ENCODE measurements at regions not wholly inside any gene's neighbourhood (a gene's known extent, or its start where the extent isn't known, plus 50 kb on each side); places are given as distances from the start of the nearest gene placed in this dataset.

GRCh38 chr2:156697906-156698305, 261.7 kb downstream of the GPD2 start:
- Histone ChIP-seq H3K4me1 (ENCODE audit: insufficient read depth, low read length) (peaks cover 5% of the 10 kb centered on the region), H3K27me3 (ENCODE audit: control insufficient read depth in 1 of 2, insufficient read depth in 2 of 2, low read length in 2 of 2) (no peaks in the 10 kb centered on the region), H3K9ac (ENCODE audit: low read length) (no peak overlapping the region), H3K36me3 (ENCODE audit: insufficient read depth, low read length) (no peaks in the 10 kb centered on the region), H3K27ac (ENCODE audit: low read depth, low read length) (no peak overlapping the region), H3K4me3 (ENCODE audit: low read depth in 1 of 2, low read length in 2 of 2) (no peak overlapping the region), H3K9me3 (ENCODE audit: low read length) (no peaks in the 10 kb centered on the region)

- Histone ChIP-seq H3K36me3 (ENCODE audit: insufficient read depth, low read length) (no peaks in the 10 kb centered on the region), H3K9me3 (ENCODE audit: low read length) (no peaks in the 10 kb centered on the region), H3K27me3 (ENCODE audit: control insufficient read depth in 1 of 2, insufficient read depth in 2 of 2, low read length in 2 of 2) (no peaks in the 10 kb centered on the region), H3K9ac (ENCODE audit: low read length) (no peak overlapping the region), H3K4me1 (ENCODE audit: insufficient read depth, low read length) (peaks cover 10% of the 10 kb centered on the region), H3K27ac (ENCODE audit: low read depth, low read length) (no peak overlapping the region), H3K4me3 (ENCODE audit: low read depth in 1 of 2, low read length in 2 of 2) (no peak overlapping the region)
Measured at GRCh38 chr2:156700681-156701080, 264.5 kb downstream of the GPD2 start.

GRCh38 chr2:156702541-156702940, 266.4 kb downstream of the GPD2 start:
- H3K9me3 ChIP-seq (ENCODE audit: low read length): no peaks in the 10 kb centered on the region
- no peak overlapping the region for H3K9ac ChIP-seq (ENCODE audit: low read length)
- H3K27ac ChIP-seq (ENCODE audit: low read depth, low read length): no peak overlapping the region
- no peaks in the 10 kb centered on the region for H3K36me3 ChIP-seq (ENCODE audit: insufficient read depth, low read length)
- no peaks in the 10 kb centered on the region for H3K27me3 ChIP-seq (ENCODE audit: control insufficient read depth in 1 of 2, insufficient read depth in 2 of 2, low read length in 2 of 2)
- H3K4me1 ChIP-seq (ENCODE audit: insufficient read depth, low read length): peaks cover 10% of the 10 kb centered on the region
- no peak overlapping the region for H3K4me3 ChIP-seq (ENCODE audit: low read depth in 1 of 2, low read length in 2 of 2)

- H3K9ac ChIP-seq (ENCODE audit: low read length): no peak overlapping the region
- H3K4me1 ChIP-seq (ENCODE audit: insufficient read depth, low read length): peaks cover 10% of the 10 kb centered on the region
- no peaks in the 10 kb centered on the region for H3K27me3 ChIP-seq (ENCODE audit: control insufficient read depth in 1 of 2, insufficient read depth in 2 of 2, low read length in 2 of 2)
- no peak overlapping the region for H3K27ac ChIP-seq (ENCODE audit: low read depth, low read length)
- H3K9me3 ChIP-seq (ENCODE audit: low read length): no peaks in the 10 kb centered on the region
- H3K36me3 ChIP-seq (ENCODE audit: insufficient read depth, low read length): no peaks in the 10 kb centered on the region
- no peak overlapping the region for H3K4me3 ChIP-seq (ENCODE audit: low read depth in 1 of 2, low read length in 2 of 2)
Measured at GRCh38 chr2:156703642-156704041, 267.5 kb downstream of the GPD2 start.

GRCh38 chr2:156704132-156704531, 268.0 kb downstream of the GPD2 start:
- Histone ChIP-seq H3K4me3 (ENCODE audit: low read depth in 1 of 2, low read length in 2 of 2) (no peak overlapping the region), H3K9ac (ENCODE audit: low read length) (no peak overlapping the region), H3K27me3 (ENCODE audit: control insufficient read depth in 1 of 2, insufficient read depth in 2 of 2, low read length in 2 of 2) (no peaks in the 10 kb centered on the region), H3K27ac (ENCODE audit: low read depth, low read length) (no peak overlapping the region), H3K36me3 (ENCODE audit: insufficient read depth, low read length) (no peaks in the 10 kb centered on the region), H3K9me3 (ENCODE audit: low read length) (no peaks in the 10 kb centered on the region), H3K4me1 (ENCODE audit: insufficient read depth, low read length) (peaks cover 10% of the 10 kb centered on the region)

- no peaks in the 10 kb centered on the region for H3K27me3 ChIP-seq (ENCODE audit: control insufficient read depth in 1 of 2, insufficient read depth in 2 of 2, low read length in 2 of 2)
- H3K4me3 ChIP-seq (ENCODE audit: low read depth in 1 of 2, low read length in 2 of 2): no peak overlapping the region
- no peaks in the 10 kb centered on the region for H3K36me3 ChIP-seq (ENCODE audit: insufficient read depth, low read length)
- H3K9me3 ChIP-seq (ENCODE audit: low read length): no peaks in the 10 kb centered on the region
- peaks cover 10% of the 10 kb centered on the region for H3K4me1 ChIP-seq (ENCODE audit: insufficient read depth, low read length)
- no peak overlapping the region for H3K27ac ChIP-seq (ENCODE audit: low read depth, low read length)
- H3K9ac ChIP-seq (ENCODE audit: low read length): no peak overlapping the region
Measured at GRCh38 chr2:156704617-156705016, 268.4 kb downstream of the GPD2 start.

GRCh38 chr2:156706576-156706975, 270.4 kb downstream of the GPD2 start:
- H3K4me3 ChIP-seq (ENCODE audit: low read depth in 1 of 2, low read length in 2 of 2): no peak overlapping the region
- H3K27ac ChIP-seq (ENCODE audit: low read depth, low read length): no peak overlapping the region
- no peak overlapping the region for H3K9ac ChIP-seq (ENCODE audit: low read length)
- H3K4me1 ChIP-seq (ENCODE audit: insufficient read depth, low read length): peaks cover 10% of the 10 kb centered on the region
- H3K27me3 ChIP-seq (ENCODE audit: control insufficient read depth in 1 of 2, insufficient read depth in 2 of 2, low read length in 2 of 2): no peaks in the 10 kb centered on the region
- no peaks in the 10 kb centered on the region for H3K36me3 ChIP-seq (ENCODE audit: insufficient read depth, low read length)
- H3K9me3 ChIP-seq (ENCODE audit: low read length): no peaks in the 10 kb centered on the region

GRCh38 chr2:156708051-156708450, 271.9 kb downstream of the GPD2 start:
- no peak overlapping the region for H3K4me3 ChIP-seq (ENCODE audit: low read depth in 1 of 2, low read length in 2 of 2)
- H3K9ac ChIP-seq (ENCODE audit: low read length): no peak overlapping the region
- H3K36me3 ChIP-seq (ENCODE audit: insufficient read depth, low read length): no peaks in the 10 kb centered on the region
- peaks cover 4% of the 10 kb centered on the region for H3K4me1 ChIP-seq (ENCODE audit: insufficient read depth, low read length)
- H3K27ac ChIP-seq (ENCODE audit: low read depth, low read length): no peak overlapping the region
- H3K27me3 ChIP-seq (ENCODE audit: control insufficient read depth in 1 of 2, insufficient read depth in 2 of 2, low read length in 2 of 2): no peaks in the 10 kb centered on the region
- no peaks in the 10 kb centered on the region for H3K9me3 ChIP-seq (ENCODE audit: low read length)

GRCh38 chr2:156709091-156709490, 272.9 kb downstream of the GPD2 start:
- Histone ChIP-seq H3K36me3 (ENCODE audit: insufficient read depth, low read length) (no peaks in the 10 kb centered on the region), H3K4me1 (ENCODE audit: insufficient read depth, low read length) (peaks cover under 1% of the 10 kb centered on the region), H3K9ac (ENCODE audit: low read length) (no peak overlapping the region), H3K27me3 (ENCODE audit: control insufficient read depth in 1 of 2, insufficient read depth in 2 of 2, low read length in 2 of 2) (no peaks in the 10 kb centered on the region), H3K27ac (ENCODE audit: low read depth, low read length) (no peak overlapping the region), H3K4me3 (ENCODE audit: low read depth in 1 of 2, low read length in 2 of 2) (no peak overlapping the region), H3K9me3 (ENCODE audit: low read length) (no peaks in the 10 kb centered on the region)

- H3K9ac ChIP-seq (ENCODE audit: low read length): no peak overlapping the region
- H3K27ac ChIP-seq (ENCODE audit: low read depth, low read length): no peak overlapping the region
- H3K27me3 ChIP-seq (ENCODE audit: control insufficient read depth in 1 of 2, insufficient read depth in 2 of 2, low read length in 2 of 2): no peaks in the 10 kb centered on the region
- no peak overlapping the region for H3K4me3 ChIP-seq (ENCODE audit: low read depth in 1 of 2, low read length in 2 of 2)
- H3K9me3 ChIP-seq (ENCODE audit: low read length): no peaks in the 10 kb centered on the region
- no peaks in the 10 kb centered on the region for H3K36me3 ChIP-seq (ENCODE audit: insufficient read depth, low read length)
- no peaks in the 10 kb centered on the region for H3K4me1 ChIP-seq (ENCODE audit: insufficient read depth, low read length)
Measured at GRCh38 chr2:156719036-156719435, 282.9 kb downstream of the GPD2 start.

- Histone ChIP-seq H3K9me3 (ENCODE audit: low read length) (no peaks in the 10 kb centered on the region), H3K9ac (ENCODE audit: low read length) (no peak overlapping the region), H3K4me3 (ENCODE audit: low read depth in 1 of 2, low read length in 2 of 2) (no peak overlapping the region), H3K4me1 (ENCODE audit: insufficient read depth, low read length) (no peaks in the 10 kb centered on the region), H3K27me3 (ENCODE audit: control insufficient read depth in 1 of 2, insufficient read depth in 2 of 2, low read length in 2 of 2) (no peaks in the 10 kb centered on the region), H3K36me3 (ENCODE audit: insufficient read depth, low read length) (no peaks in the 10 kb centered on the region), H3K27ac (ENCODE audit: low read depth, low read length) (no peak overlapping the region)
Measured at GRCh38 chr2:156727867-156728266, 291.7 kb downstream of the GPD2 start.

GRCh38 chr2:156728328-156728727, 292.1 kb downstream of the GPD2 start:
- no peaks in the 10 kb centered on the region for H3K36me3 ChIP-seq (ENCODE audit: insufficient read depth, low read length)
- no peaks in the 10 kb centered on the region for H3K9me3 ChIP-seq (ENCODE audit: low read length)
- no peak overlapping the region for H3K27ac ChIP-seq (ENCODE audit: low read depth, low read length)
- no peak overlapping the region for H3K9ac ChIP-seq (ENCODE audit: low read length)
- no peak overlapping the region for H3K4me3 ChIP-seq (ENCODE audit: low read depth in 1 of 2, low read length in 2 of 2)
- H3K4me1 ChIP-seq (ENCODE audit: insufficient read depth, low read length): no peaks in the 10 kb centered on the region
- H3K27me3 ChIP-seq (ENCODE audit: control insufficient read depth in 1 of 2, insufficient read depth in 2 of 2, low read length in 2 of 2): no peaks in the 10 kb centered on the region
